Gastrocnemius medialis (tissue), 4 donors: ENCODE measurements at regions not wholly inside any gene's neighbourhood (a gene's known extent, or its start where the extent isn't known, plus 50 kb on each side); places are given as distances from the start of the nearest gene placed in this dataset.
"Not testable (repeated sequence)": the region's sequence is repeated elsewhere in the genome, so short reads cannot be mapped to it uniquely, and the experiment has no call there.

ENCODE experiments used
- ATAC-seq, 2 donors: fragments of 150-250 bp; one replicate each; pipeline ENCODE4 v1.9.1; 2016
- DNase-seq, 2 donors: peaks; one replicate each; pipeline ENCODE4 v3.0.0-alpha.2; 2019
- H3K27ac ChIP-seq, 4 donors: fragments of 200-600 bp; sonication (generic); 1 replicate in 1 of 4; 2 replicates in 3 of 4; pipeline ENCODE4 v1.5.1; 2016 to 2018; ENCODE audit warnings: mild to moderate bottlenecking in 2 of 4, moderate library complexity in 1 of 4
- H3K27me3 ChIP-seq, 3 donors: fragments of 200-600 bp; sonication (generic) in 2 of 3; 1 replicate in 1 of 3; 2 replicates in 2 of 3; pipeline versions ENCODE4 v1.5.1 to v1.6.0; 2016 to 2019; ENCODE audit warnings: mild to moderate bottlenecking in 1 of 3, moderate library complexity in 1 of 3
- H3K36me3 ChIP-seq, 2 donors: fragments of 200-600 bp; sonication (generic) in 1 of 2; one replicate each; pipeline ENCODE4 v1.5.1; 2017 to 2018
- H3K4me1 ChIP-seq, 2 donors: fragments of 200-600 bp; sonication (generic) in 1 of 2; one replicate each; pipeline ENCODE4 v1.5.1; 2016 to 2017; ENCODE audit warnings: mild to moderate bottlenecking in 2 of 2
- H3K4me3 ChIP-seq, 4 donors: fragments of 200-600 bp; sonication (generic) in 3 of 4; 1 replicate in 1 of 4; 2 replicates in 3 of 4; pipeline ENCODE4 v1.5.1; 2016 to 2019; ENCODE audit warnings: mild to moderate bottlenecking in 2 of 4
- H3K9me3 ChIP-seq, 3 donors: fragments of 200-600 bp; sonication (generic) in 2 of 3; 1 replicate in 1 of 3; 2 replicates in 2 of 3; pipeline ENCODE4 v1.5.1; 2016 to 2019
- CTCF ChIP-seq, 5 experiments: fragments of 450-650 bp in 3 of 5; fragments of 200-600 bp in 2 of 5; sonication (generic) in 2 of 5; IDR thresholded peaks in 4 of 5; conservative IDR thresholded peaks in 1 of 5; 1 replicate in 4 of 5; 2 replicates in 1 of 5; pipeline ENCODE4 v1.5.1; 2016 to 2019; ENCODE audit warnings: antibody characterized with exemption in 5 of 5, mild to moderate bottlenecking in 3 of 5, moderate library complexity in 3 of 5
- POLR2A ChIP-seq, 2 donors: fragments of 450-650 bp; IDR thresholded peaks; one replicate each; pipeline ENCODE4 v1.6.1; 2017; ENCODE audit warnings: antibody characterized with exemption in 2 of 2, mild to moderate bottlenecking in 2 of 2, moderate library complexity in 2 of 2
- in situ Hi-C, 4 donors: fragments of 200-750 bp; cut with MboI; loops; one replicate each; pipeline versions ENCODE4 v1.15.0 to v1.8.0; 2017; ENCODE audit warnings: low sequenced_read_pairs in 4 of 4
- intact Hi-C: fragments of 100-400 bp; cut with DNase I; formaldehyde crosslinking; loops from one replicate; pipeline ENCODE4 v1.15.1; 2023; ENCODE audit warnings: low total_unique reads

- Histone ChIP-seq H3K36me3 (no peaks in the 10 kb centered on the region), H3K4me1 (no peaks in the 10 kb centered on the region), H3K27me3 (no peaks in the 10 kb centered on the region), H3K4me3 (no peak overlapping the region), H3K9me3 (peaks cover 3 to 7% (median 6%) of the 10 kb centered on the region in 3 donors), H3K27ac (no peak overlapping the region)
- ATAC-seq (no peak), DNase-seq (peak in 1 of 2 donors; percentile 2)
- no peak for TF ChIP-seq CTCF (IDR thresholded peaks at IDR 0.05 in 4 of 5, conservative IDR thresholded peaks at IDR 0.05 in 1 of 5)
- no peak for TF ChIP-seq POLR2A (IDR thresholded peaks at IDR 0.05)
- intact Hi-C loops (no loop called here), in situ Hi-C loops (no loop called here)
Observed at GRCh38 chr7:157476654-157477549, 140.1 kb downstream of the DNAJB6 start.

- in situ Hi-C loops (no loop called here), intact Hi-C loops (no loop called here)
- H3K4me3 ChIP-seq, result no peak overlapping the region
- H3K27me3 ChIP-seq, result no peaks in the 10 kb centered on the region
- H3K36me3 ChIP-seq, result no peaks in the 10 kb centered on the region
- peaks cover 2 to 7% (median 3%) of the 10 kb centered on the region in 3 donors for H3K9me3 ChIP-seq
- TF ChIP-seq POLR2A (IDR thresholded peaks at IDR 0.05) (no peak), CTCF (IDR thresholded peaks at IDR 0.05 in 4 of 5, conservative IDR thresholded peaks at IDR 0.05 in 1 of 5) (no peak)
- H3K27ac ChIP-seq, result no peak overlapping the region
- peak in 1 of 2 donors; percentile 1 for DNase-seq
- H3K4me1 ChIP-seq, result no peaks in the 10 kb centered on the region
- ATAC-seq, result no peak
Observed at GRCh38 chr7:157477550-157478212, 140.9 kb downstream of the DNAJB6 start.

- H3K27me3 ChIP-seq, in situ Hi-C loops, ATAC-seq, H3K9me3 ChIP-seq, H3K27ac ChIP-seq, H3K4me3 ChIP-seq, intact Hi-C loops, H3K36me3 ChIP-seq, H3K4me1 ChIP-seq: not testable (repeated sequence)
- peak in 1 of 2 donors; percentile 5 for DNase-seq
Observed at GRCh38 chr7:157478611-157479010, 141.8 kb downstream of the DNAJB6 start.

GRCh38 chr7:157479326-157479725 is 142.5 kb downstream of the DNAJB6 start:
- Histone ChIP-seq H3K27ac (no peak overlapping the region), H3K36me3 (no peaks in the 10 kb centered on the region), H3K27me3 (no peaks in the 10 kb centered on the region), H3K4me1 (no peaks in the 10 kb centered on the region), H3K4me3 (no peak overlapping the region), H3K9me3 (no peaks in the 10 kb centered on the region)
- in situ Hi-C loops, result no loop called here
- ATAC-seq (no peak), DNase-seq (no peak)
- intact Hi-C loops, result no loop called here
- TF ChIP-seq POLR2A (IDR thresholded peaks at IDR 0.05), result no peak
- TF ChIP-seq CTCF (IDR thresholded peaks at IDR 0.05 in 4 of 5, conservative IDR thresholded peaks at IDR 0.05 in 1 of 5), result no peak

- in situ Hi-C loops, result no loop called here
- H3K4me3 ChIP-seq, result no peak overlapping the region
- TF ChIP-seq CTCF (IDR thresholded peaks at IDR 0.05 in 4 of 5, conservative IDR thresholded peaks at IDR 0.05 in 1 of 5) (no peak), POLR2A (IDR thresholded peaks at IDR 0.05) (no peak)
- H3K4me1 ChIP-seq, result no peaks in the 10 kb centered on the region
- H3K9me3 ChIP-seq, result no peaks in the 10 kb centered on the region
- H3K27ac ChIP-seq, result no peak overlapping the region
- ATAC-seq (no peak), DNase-seq (peak in 1 of 2 donors; percentile 6)
- no peaks in the 10 kb centered on the region for H3K27me3 ChIP-seq
- no peaks in the 10 kb centered on the region for H3K36me3 ChIP-seq
- intact Hi-C loops, result no loop called here
Observed at GRCh38 chr7:157480371-157481050, 143.7 kb downstream of the DNAJB6 start.
